A549 (cell line): ENCODE measurements at regions not wholly inside any gene's neighbourhood (a gene's known extent, or its start where the extent isn't known, plus 50 kb on each side); places are given as distances from the start of the nearest gene placed in this dataset.

Experiments
- BHLHE40 ChIP-seq: IDR thresholded peaks from 2 replicates; pipeline ENCODE4 v1.6.1; 2012; ENCODE audit warnings: low read depth, low read length, inconsistent platforms
- SREBF2 ChIP-seq: fragments of 450-650 bp; IDR thresholded peaks from 2 replicates; pipeline ENCODE4 v1.6.1; 2014; ENCODE audit warnings: mild to moderate bottlenecking, moderate library complexity
- TF ChIP-seq, protein P1 (sequence below): fragments of >200 bp; sonication (Bioruptor Twin); formaldehyde crosslinking; IDR thresholded peaks from 3 replicates; pipeline ENCODE4 v1.5.1; 2016
- TF ChIP-seq, protein P2 (sequence below): fragments of 200-600 bp; sonication (generic); IDR thresholded peaks from 2 replicates; pipeline ENCODE4 v1.6.1; 2016; ENCODE audit warnings: antibody characterized with exemption, mild to moderate bottlenecking, moderate library complexity

DNA sequence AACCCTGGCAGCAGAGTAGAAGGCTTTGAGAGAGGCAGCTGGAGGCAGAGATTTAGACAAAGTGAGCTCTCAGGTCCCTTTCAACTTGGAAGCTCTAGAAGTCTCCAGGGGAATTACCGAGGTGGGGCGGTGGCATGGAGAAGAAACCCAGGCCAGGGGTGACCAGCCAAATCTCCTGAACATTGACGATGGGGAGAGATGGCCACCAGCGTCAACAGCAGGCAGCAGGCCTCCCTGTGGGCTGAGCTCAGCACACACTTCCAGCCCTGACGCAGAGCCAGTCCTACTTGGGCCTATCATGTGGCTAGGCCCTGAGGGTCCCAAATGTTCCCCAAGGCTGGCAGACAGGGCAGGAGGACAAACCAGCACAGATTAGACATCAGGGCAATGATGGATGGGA lies 187.8 kb downstream of the BCOR start:
- TF ChIP-seq, protein P1, sequence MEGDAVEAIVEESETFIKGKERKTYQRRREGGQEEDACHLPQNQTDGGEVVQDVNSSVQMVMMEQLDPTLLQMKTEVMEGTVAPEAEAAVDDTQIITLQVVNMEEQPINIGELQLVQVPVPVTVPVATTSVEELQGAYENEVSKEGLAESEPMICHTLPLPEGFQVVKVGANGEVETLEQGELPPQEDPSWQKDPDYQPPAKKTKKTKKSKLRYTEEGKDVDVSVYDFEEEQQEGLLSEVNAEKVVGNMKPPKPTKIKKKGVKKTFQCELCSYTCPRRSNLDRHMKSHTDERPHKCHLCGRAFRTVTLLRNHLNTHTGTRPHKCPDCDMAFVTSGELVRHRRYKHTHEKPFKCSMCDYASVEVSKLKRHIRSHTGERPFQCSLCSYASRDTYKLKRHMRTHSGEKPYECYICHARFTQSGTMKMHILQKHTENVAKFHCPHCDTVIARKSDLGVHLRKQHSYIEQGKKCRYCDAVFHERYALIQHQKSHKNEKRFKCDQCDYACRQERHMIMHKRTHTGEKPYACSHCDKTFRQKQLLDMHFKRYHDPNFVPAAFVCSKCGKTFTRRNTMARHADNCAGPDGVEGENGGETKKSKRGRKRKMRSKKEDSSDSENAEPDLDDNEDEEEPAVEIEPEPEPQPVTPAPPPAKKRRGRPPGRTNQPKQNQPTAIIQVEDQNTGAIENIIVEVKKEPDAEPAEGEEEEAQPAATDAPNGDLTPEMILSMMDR: no peak
- TF ChIP-seq, protein P2, sequence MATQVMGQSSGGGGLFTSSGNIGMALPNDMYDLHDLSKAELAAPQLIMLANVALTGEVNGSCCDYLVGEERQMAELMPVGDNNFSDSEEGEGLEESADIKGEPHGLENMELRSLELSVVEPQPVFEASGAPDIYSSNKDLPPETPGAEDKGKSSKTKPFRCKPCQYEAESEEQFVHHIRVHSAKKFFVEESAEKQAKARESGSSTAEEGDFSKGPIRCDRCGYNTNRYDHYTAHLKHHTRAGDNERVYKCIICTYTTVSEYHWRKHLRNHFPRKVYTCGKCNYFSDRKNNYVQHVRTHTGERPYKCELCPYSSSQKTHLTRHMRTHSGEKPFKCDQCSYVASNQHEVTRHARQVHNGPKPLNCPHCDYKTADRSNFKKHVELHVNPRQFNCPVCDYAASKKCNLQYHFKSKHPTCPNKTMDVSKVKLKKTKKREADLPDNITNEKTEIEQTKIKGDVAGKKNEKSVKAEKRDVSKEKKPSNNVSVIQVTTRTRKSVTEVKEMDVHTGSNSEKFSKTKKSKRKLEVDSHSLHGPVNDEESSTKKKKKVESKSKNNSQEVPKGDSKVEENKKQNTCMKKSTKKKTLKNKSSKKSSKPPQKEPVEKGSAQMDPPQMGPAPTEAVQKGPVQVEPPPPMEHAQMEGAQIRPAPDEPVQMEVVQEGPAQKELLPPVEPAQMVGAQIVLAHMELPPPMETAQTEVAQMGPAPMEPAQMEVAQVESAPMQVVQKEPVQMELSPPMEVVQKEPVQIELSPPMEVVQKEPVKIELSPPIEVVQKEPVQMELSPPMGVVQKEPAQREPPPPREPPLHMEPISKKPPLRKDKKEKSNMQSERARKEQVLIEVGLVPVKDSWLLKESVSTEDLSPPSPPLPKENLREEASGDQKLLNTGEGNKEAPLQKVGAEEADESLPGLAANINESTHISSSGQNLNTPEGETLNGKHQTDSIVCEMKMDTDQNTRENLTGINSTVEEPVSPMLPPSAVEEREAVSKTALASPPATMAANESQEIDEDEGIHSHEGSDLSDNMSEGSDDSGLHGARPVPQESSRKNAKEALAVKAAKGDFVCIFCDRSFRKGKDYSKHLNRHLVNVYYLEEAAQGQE: no peak
- TF ChIP-seq SREBF2 (no peak), BHLHE40 (no peak)
